ENCODE measurements at regions not wholly inside any gene's neighbourhood (a gene's known extent, or its start where the extent isn't known, plus 50 kb on each side); places are given as distances from the start of the nearest gene placed in this dataset.
A peak's percentile ranks its signal among the peaks of the same experiment; 100 is the strongest.

- ATAC-seq (no peak), DNase-seq (no peak)
- intact Hi-C loops (cut with DNase I) = no loop called here
These were observed 50.6 kb upstream of the PTGR2 start for GRCh38 chr14:73800970-73801515.

- DNase-seq = no peak
- intact Hi-C loops (cut with DNase I) = no loop called here
- ATAC-seq = no peak
These were observed 53.9 kb upstream of the PTGR2 start for GRCh38 chr14:73797543-73798265.

GRCh38 chr14:73796893-73797542 is 54.6 kb upstream of the PTGR2 start:
- DNase-seq (no peak), ATAC-seq (no peak)
- intact Hi-C loops (cut with DNase I) = no loop called here

GRCh38 chr14:73796415-73796814 is 55.2 kb upstream of the PTGR2 start:
- no peak for DNase-seq
- intact Hi-C loops (cut with DNase I) = no loop called here
- no peak for ATAC-seq

- peak in 1 of 2 donors; percentile 12 for ATAC-seq
- no peak for DNase-seq
- intact Hi-C loops (cut with DNase I) = no loop called here
These were observed 55.7 kb upstream of the PTGR2 start for GRCh38 chr14:73795974-73796373.

GRCh38 chr14:73795466-73795865 is 56.2 kb upstream of the PTGR2 start:
- ATAC-seq (no peak), DNase-seq (no peak)
- intact Hi-C loops (cut with DNase I) = no loop called here

GRCh38 chr14:73794146-73794545 is 57.5 kb upstream of the PTGR2 start:
- no peak for DNase-seq
- no peak for ATAC-seq
- intact Hi-C loops (cut with DNase I) = no loop called here

GRCh38 chr14:73792481-73792880 is 59.1 kb upstream of the PTGR2 start:
- DNase-seq (no peak), ATAC-seq (no peak)
- intact Hi-C loops (cut with DNase I) = no loop called here

- intact Hi-C loops (cut with DNase I) = loop anchor here (5.0 to 10.0 kb wide), 4 partner anchors 37 to 65 kb away; no protein-coding TSS in a partner anchor
- ATAC-seq = peak; percentile 1 to 45
- DNase-seq = peak; percentile 82
These were observed 61.5 kb upstream of the PTGR2 start for GRCh38 chr14:73789989-73790581.

GRCh38 chr14:73788701-73789551 is 62.7 kb upstream of the PTGR2 start:
- ATAC-seq (no peak), DNase-seq (no peak)
- intact Hi-C loops (cut with DNase I) = loop anchor here (5.0 to 10.0 kb wide), 4 partner anchors 38 to 64 kb away; no protein-coding TSS in a partner anchor

- ATAC-seq = no peak
- no peak for DNase-seq
- intact Hi-C loops (cut with DNase I) = loop anchor here (5.0 to 10.0 kb wide), 4 partner anchors 39 to 63 kb away; no protein-coding TSS in a partner anchor
These were observed 63.4 kb upstream of the PTGR2 start for GRCh38 chr14:73788317-73788598.

GRCh38 chr14:73787486-73788316 is 63.9 kb upstream of the PTGR2 start:
- ATAC-seq (no peak), DNase-seq (no peak)
- intact Hi-C loops (cut with DNase I) = loop anchor here (5.0 to 10.0 kb wide), 4 partner anchors 40 to 63 kb away; no protein-coding TSS in a partner anchor

- peak; percentile 45 to 75 for ATAC-seq
- DNase-seq = peak; percentile 74
- intact Hi-C loops (cut with DNase I) = loop anchor here (5.0 to 10.0 kb wide), 4 partner anchors 40 to 62 kb away; no protein-coding TSS in a partner anchor
These were observed 64.8 kb upstream of the PTGR2 start for GRCh38 chr14:73786636-73787485.

- ATAC-seq (peak; percentile 72 to 75), DNase-seq (peak; percentile 83)
- intact Hi-C loops (cut with DNase I) = loop anchor here (2.0 to 10.0 kb wide), 5 partner anchors 27 to 61 kb away; no protein-coding TSS in a partner anchor
These were observed 65.6 kb upstream of the PTGR2 start for GRCh38 chr14:73785834-73786635.

- intact Hi-C loops (cut with DNase I) = loop anchor here (2.0 to 10.0 kb wide), 5 partner anchors 27 to 61 kb away; no protein-coding TSS in a partner anchor
- peak; percentile 7 to 8 for ATAC-seq
These were observed 66.2 kb upstream of the PTGR2 start for GRCh38 chr14:73785336-73785833.

GRCh38 chr14:73784988-73785313 is 66.7 kb upstream of the PTGR2 start:
- ATAC-seq = no peak

More at GRCh38 chr14:73785336-73785833, 66.2 kb upstream of the PTGR2 start:
- DNase-seq = no peak

More at GRCh38 chr14:73784988-73785313, 66.7 kb upstream of the PTGR2 start:
- DNase-seq = no peak
- intact Hi-C loops (cut with DNase I) = loop anchor here (2.0 to 10.0 kb wide), 5 partner anchors 26 to 60 kb away; no protein-coding TSS in a partner anchor
